Spleen (tissue), 11 donors: ENCODE measurements at regions not wholly inside any gene's neighbourhood (a gene's known extent, or its start where the extent isn't known, plus 50 kb on each side); places are given as distances from the start of the nearest gene placed in this dataset.

Experiments used
- DNase-seq: peaks from one replicate; pipeline ENCODE4 v3.0.0-alpha.2; 2020
- H3K27ac ChIP-seq, 8 donors: fragments of 200-600 bp; sonication (generic) in 7 of 8; 1 replicate in 4 of 8; 2 replicates in 4 of 8; pipeline versions ENCODE4 v1.5.0 to v1.8.0; 2016 to 2021; ENCODE audit warnings: inconsistent platforms in 4 of 8, mild to moderate bottlenecking in 4 of 8, moderate library complexity in 1 of 8
- H3K27me3 ChIP-seq, 7 donors: fragments of 200-600 bp; sonication (generic) in 6 of 7; replicated peaks in 1 of 7; 1 replicate in 4 of 7; 2 replicates in 3 of 7; pipeline versions ENCODE4 v1.5.0 to v1.8.0; 2016 to 2021; ENCODE audit warnings: inconsistent platforms in 3 of 7, mild to moderate bottlenecking in 1 of 7
- H3K36me3 ChIP-seq, 6 donors: fragments of 200-600 bp; sonication (generic) in 5 of 6; 1 replicate in 4 of 6; 2 replicates in 2 of 6; pipeline versions ENCODE4 v1.5.0 to v1.8.0; 2016 to 2021; ENCODE audit warnings: inconsistent platforms in 2 of 6
- H3K4me1 ChIP-seq, 6 donors: fragments of 200-600 bp; sonication (generic) in 5 of 6; 1 replicate in 3 of 6; 2 replicates in 3 of 6; pipeline versions ENCODE4 v1.5.0 to v1.8.0; 2016 to 2021; ENCODE audit warnings: inconsistent platforms in 3 of 6
- H3K4me3 ChIP-seq, 8 donors: fragments of 200-600 bp; sonication (generic) in 7 of 8; 1 replicate in 4 of 8; 2 replicates in 4 of 8; pipeline versions ENCODE4 v1.5.0 to v1.8.0; 2016 to 2021; ENCODE audit warnings: inconsistent platforms in 4 of 8, mild to moderate bottlenecking in 4 of 8, moderate library complexity in 2 of 8
- H3K9me3 ChIP-seq, 8 donors: fragments of 200-600 bp; sonication (generic) in 7 of 8; 1 replicate in 4 of 8; 2 replicates in 4 of 8; pipeline versions ENCODE4 v1.5.0 to v1.8.0; 2016 to 2021; ENCODE audit warnings: inconsistent platforms in 4 of 8
- POLR2A ChIP-seq, 3 donors: fragments of 450-650 bp; IDR thresholded peaks; one replicate each; pipeline ENCODE4 v1.5.1; 2017; ENCODE audit warnings: antibody characterized with exemption in 3 of 3, mild to moderate bottlenecking in 1 of 3
- POLR2AphosphoS5 ChIP-seq, 3 donors: sonication (generic); formaldehyde crosslinking; IDR thresholded peaks; one replicate each; pipeline ENCODE4 v1.5.1; 2017; ENCODE audit warnings: antibody characterized with exemption in 3 of 3
- WGBS, 5 donors: extraction: QIAGEN DNeasy Blood & Tissue Kit in 3 of 5; methylation state at CpG; one replicate each; pipeline versions ENCODE4 v1.1.5 to v1.1.7; 2013 to 2018; 5-methylcytosine and 5-hydroxymethylcytosine counted together
- intact Hi-C: fragments of 100-400 bp; cut with DNase I; formaldehyde crosslinking; loops from one replicate; pipeline ENCODE4 v1.15.0; 2023; ENCODE audit warnings: low total_unique reads
- TF ChIP-seq, protein P1 (sequence below), 11 experiments: fragments of 200-600 bp in 7 of 11; fragments of 450-650 bp in 4 of 11; sonication (generic) in 4 of 11; IDR thresholded peaks in 8 of 11; conservative IDR thresholded peaks in 3 of 11; 1 replicate in 7 of 11; 2 replicates in 4 of 11; pipeline versions ENCODE4 v1.4.0 to v1.8.0; 2016 to 2021; ENCODE audit warnings: antibody characterized with exemption in 11 of 11, inconsistent platforms in 4 of 11, mild to moderate bottlenecking in 1 of 11
- donor health status: healthy with polysubstance abuse.
- donor health status: DM: no; HTN: no; CAD: no; lungs with moderate emphysema.
- donor health status: DM: no; HTN: no; CAD: no.
- donor health status: Bipolar disorder and iron deficiency.
- donor health status: healthy.
- donor health status: DM: no; HTN: no; CAD: no.
- donor health status: DM: yes; HTN: yes; CAD: no.

DNA sequence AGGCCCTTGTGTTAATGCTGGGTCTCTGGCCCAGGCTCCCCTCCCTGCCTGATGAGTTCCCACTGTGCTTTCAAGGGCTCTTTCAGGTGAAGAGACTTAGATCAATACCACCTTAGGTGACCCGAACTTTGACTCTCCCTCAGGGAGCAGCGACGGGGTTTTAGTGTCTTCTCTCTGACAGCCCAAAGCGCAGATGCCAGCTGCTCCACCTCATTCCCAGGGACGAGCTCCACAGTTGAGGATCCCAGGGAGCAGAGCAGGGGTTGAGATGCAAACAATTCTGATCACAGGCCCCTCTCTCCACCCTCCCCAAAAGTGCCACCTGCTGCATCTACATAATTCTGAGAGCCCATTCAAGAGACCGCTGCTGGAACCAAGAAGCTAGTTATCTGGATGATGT is 265.1 kb downstream of the TJP1 start:
- H3K4me3 ChIP-seq: no peak overlapping the region
- no peaks in the 10 kb centered on the region for H3K4me1 ChIP-seq
- H3K36me3 ChIP-seq: no peaks in the 10 kb centered on the region
- intact Hi-C loops: no loop called here
- no peak for TF ChIP-seq POLR2A (IDR thresholded peaks at IDR 0.05)
- TF ChIP-seq, protein P1, sequence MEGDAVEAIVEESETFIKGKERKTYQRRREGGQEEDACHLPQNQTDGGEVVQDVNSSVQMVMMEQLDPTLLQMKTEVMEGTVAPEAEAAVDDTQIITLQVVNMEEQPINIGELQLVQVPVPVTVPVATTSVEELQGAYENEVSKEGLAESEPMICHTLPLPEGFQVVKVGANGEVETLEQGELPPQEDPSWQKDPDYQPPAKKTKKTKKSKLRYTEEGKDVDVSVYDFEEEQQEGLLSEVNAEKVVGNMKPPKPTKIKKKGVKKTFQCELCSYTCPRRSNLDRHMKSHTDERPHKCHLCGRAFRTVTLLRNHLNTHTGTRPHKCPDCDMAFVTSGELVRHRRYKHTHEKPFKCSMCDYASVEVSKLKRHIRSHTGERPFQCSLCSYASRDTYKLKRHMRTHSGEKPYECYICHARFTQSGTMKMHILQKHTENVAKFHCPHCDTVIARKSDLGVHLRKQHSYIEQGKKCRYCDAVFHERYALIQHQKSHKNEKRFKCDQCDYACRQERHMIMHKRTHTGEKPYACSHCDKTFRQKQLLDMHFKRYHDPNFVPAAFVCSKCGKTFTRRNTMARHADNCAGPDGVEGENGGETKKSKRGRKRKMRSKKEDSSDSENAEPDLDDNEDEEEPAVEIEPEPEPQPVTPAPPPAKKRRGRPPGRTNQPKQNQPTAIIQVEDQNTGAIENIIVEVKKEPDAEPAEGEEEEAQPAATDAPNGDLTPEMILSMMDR (IDR thresholded peaks at IDR 0.05 in 8 of 11, conservative IDR thresholded peaks at IDR 0.05 in 3 of 11): no peak
- TF ChIP-seq POLR2AphosphoS5 (IDR thresholded peaks at IDR 0.05): no peak
- peaks cover 0 to 6% (median 0%) of the 10 kb centered on the region in 8 donors for H3K9me3 ChIP-seq
- H3K27me3 ChIP-seq: peaks cover 0 to 17% (median 0%) of the 10 kb centered on the region in 7 donors
- no peak for DNase-seq
- 64 to 85% (median 83%) methylated on average over 2 to 6 of the region's 6 CpGs for WGBS, 5 donors
- H3K27ac ChIP-seq: no peak overlapping the region

DNA sequence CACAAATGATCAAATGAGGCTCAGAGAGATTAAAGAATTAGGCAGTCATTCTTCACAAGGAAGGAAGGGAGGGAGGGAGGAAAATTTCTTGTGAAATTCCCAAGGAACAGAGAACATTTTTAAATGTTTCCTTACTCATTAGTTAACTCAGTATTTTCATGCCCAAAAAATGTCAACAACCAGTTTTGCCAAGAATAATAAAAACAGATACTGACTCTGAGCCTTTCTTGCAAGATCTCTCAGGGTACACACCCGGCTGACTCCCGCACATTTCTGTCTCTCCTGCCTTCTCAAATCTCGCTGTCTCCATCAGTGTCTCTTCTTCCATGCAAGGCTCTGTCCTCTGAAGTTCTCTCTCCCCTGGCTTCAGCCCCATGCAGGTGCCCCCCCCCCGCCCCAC is 265.9 kb downstream of the TJP1 start:
- peaks cover 0 to 17% (median 0%) of the 10 kb centered on the region in 7 donors for H3K27me3 ChIP-seq
- DNase-seq: no peak
- no peak for TF ChIP-seq POLR2AphosphoS5 (IDR thresholded peaks at IDR 0.05)
- TF ChIP-seq POLR2A (IDR thresholded peaks at IDR 0.05): no peak
- TF ChIP-seq, protein P1 (IDR thresholded peaks at IDR 0.05 in 8 of 11, conservative IDR thresholded peaks at IDR 0.05 in 3 of 11): no peak
- WGBS, 5 donors: 75 to 92% (median 82%) methylated on average over 4 of the region's 4 CpGs
- intact Hi-C loops: no loop called here
- no peaks in the 10 kb centered on the region for H3K36me3 ChIP-seq
- no peak overlapping the region for H3K27ac ChIP-seq
- peaks cover 0 to 6% (median 0%) of the 10 kb centered on the region in 8 donors for H3K9me3 ChIP-seq
- no peak overlapping the region for H3K4me3 ChIP-seq
- no peaks in the 10 kb centered on the region for H3K4me1 ChIP-seq

DNA sequence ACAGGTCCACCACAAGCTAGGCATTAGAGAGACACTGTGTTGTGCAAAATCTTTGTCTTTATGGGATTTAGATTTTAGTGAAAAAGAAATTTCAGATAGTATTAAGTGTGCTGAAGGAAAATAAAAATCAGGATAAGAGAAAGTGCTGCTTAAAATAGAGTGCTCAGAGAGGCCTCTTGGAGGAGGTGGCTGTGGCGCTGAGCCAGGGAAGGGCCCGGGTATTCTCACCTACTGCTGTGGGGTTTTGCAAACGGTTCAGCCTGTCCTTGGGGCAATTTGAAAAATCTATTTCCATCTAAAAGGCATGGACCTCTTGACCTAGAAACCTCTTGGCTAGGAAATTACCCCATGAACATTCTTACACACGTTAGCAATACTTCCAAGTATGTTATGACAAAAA is 267.7 kb downstream of the TJP1 start:
- Histone ChIP-seq H3K4me3 (no peak overlapping the region), H3K9me3 (peaks cover 0 to 6% (median 0%) of the 10 kb centered on the region in 8 donors), H3K27me3 (peaks cover 0 to 6% (median 0%) of the 10 kb centered on the region in 7 donors), H3K27ac (no peak overlapping the region), H3K36me3 (no peaks in the 10 kb centered on the region), H3K4me1 (no peaks in the 10 kb centered on the region)
- intact Hi-C loops: no loop called here
- TF ChIP-seq POLR2AphosphoS5 (IDR thresholded peaks at IDR 0.05) (no peak), POLR2A (IDR thresholded peaks at IDR 0.05) (no peak)
- TF ChIP-seq, protein P1 (IDR thresholded peaks at IDR 0.05 in 8 of 11, conservative IDR thresholded peaks at IDR 0.05 in 3 of 11): no peak
- WGBS, 5 donors: 39 to 59% (median 55%) methylated on average over 4 of the region's 4 CpGs
- no peak for DNase-seq

DNA sequence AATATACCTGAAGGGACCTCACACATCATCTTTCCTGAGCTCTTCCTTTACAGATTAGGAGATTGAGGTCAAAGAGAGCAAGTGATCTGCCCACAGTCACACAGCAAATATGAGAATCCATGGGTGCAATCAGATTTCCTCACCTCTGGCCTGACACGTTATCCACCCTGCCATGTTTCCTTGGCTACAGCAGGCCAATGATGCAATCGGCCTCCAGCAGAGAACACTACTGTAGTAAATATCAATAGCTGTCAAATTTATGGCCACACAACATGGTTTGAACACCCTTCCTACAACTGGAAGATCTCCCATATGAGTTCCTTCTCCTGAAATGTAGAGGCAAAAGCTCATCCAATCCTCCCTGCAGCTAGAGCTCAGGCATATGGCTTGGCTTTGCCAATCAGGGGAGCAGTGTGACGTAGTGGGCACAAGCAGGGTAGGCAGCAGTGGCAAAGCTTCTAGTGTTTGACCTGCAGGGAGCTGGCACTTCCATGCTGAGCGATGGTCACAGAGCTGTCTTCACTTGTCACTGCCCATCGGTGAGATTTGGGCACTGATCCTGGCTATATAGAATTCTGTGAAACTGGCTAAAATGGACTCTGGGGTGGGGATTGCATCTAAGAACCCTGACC is 271.3 kb downstream of the TJP1 start:
- DNase-seq: no peak
- intact Hi-C loops: no loop called here
- Histone ChIP-seq H3K27ac (no peak overlapping the region), H3K27me3 (no peaks in the 10 kb centered on the region), H3K4me3 (no peak overlapping the region), H3K4me1 (no peaks in the 10 kb centered on the region), H3K9me3 (peaks cover 0 to 27% (median 19%) of the 10 kb centered on the region in 8 donors), H3K36me3 (no peaks in the 10 kb centered on the region)
- TF ChIP-seq, protein P1 (IDR thresholded peaks at IDR 0.05 in 8 of 11, conservative IDR thresholded peaks at IDR 0.05 in 3 of 11): no peak
- no peak for TF ChIP-seq POLR2A (IDR thresholded peaks at IDR 0.05)
- TF ChIP-seq POLR2AphosphoS5 (IDR thresholded peaks at IDR 0.05): no peak
- 68 to 82% (median 79%) methylated on average over 5 of the region's 5 CpGs for WGBS, 5 donors
